IPS DF 6.9 (cell line): ENCODE measurements at regions not wholly inside any gene's neighbourhood (a gene's known extent, or its start where the extent isn't known, plus 50 kb on each side); places are given as distances from the start of the nearest gene placed in this dataset.

Experiments
- DNase-seq: peaks from one replicate; pipeline ENCODE4 v3.0.0-alpha.2; 2013; ENCODE audit warnings: low read depth, low spot score
- H3K27ac ChIP-seq: one replicate; pipeline ENCODE4 v1.5.1; 2013; ENCODE audit warnings: low read length, control low read depth
- H3K27me3 ChIP-seq: 2 replicates; pipeline ENCODE4 v1.6.1; 2013; ENCODE audit warnings: mild to moderate bottlenecking, low read length; ENCODE audit not compliant: control insufficient read depth, insufficient read depth
- H3K36me3 ChIP-seq: 2 replicates; pipeline ENCODE4 v1.6.1; 2013; ENCODE audit warnings: low read length; ENCODE audit not compliant: control insufficient read depth, insufficient read depth
- H3K4me1 ChIP-seq: 2 replicates; pipeline ENCODE4 v1.6.1; 2013; ENCODE audit warnings: low read length; ENCODE audit not compliant: control insufficient read depth, insufficient read depth
- H3K4me3 ChIP-seq: 2 replicates; pipeline ENCODE4 v1.5.1; 2013; ENCODE audit warnings: mild to moderate bottlenecking, low read length
- H3K9me3 ChIP-seq: 2 replicates; pipeline ENCODE4 v1.6.1; 2013; ENCODE audit warnings: low read length, inconsistent platforms; ENCODE audit not compliant: control insufficient read depth, insufficient read depth
- WGBS: extraction: QIAGEN DNeasy Blood & Tissue Kit; methylation state at CpG from one replicate; pipeline ENCODE4 v1.1.7; 2013; ENCODE audit warnings: mixed read lengths, missing lambda C conversion rate; ENCODE audit not compliant: insufficient read length, insufficient coverage; 5-methylcytosine and 5-hydroxymethylcytosine counted together

- WGBS = no CpG with 5 or more reads among the region's 3 CpGs
- Histone ChIP-seq H3K9me3 (no peaks in the 10 kb centered on the region), H3K27ac (no peak overlapping the region), H3K4me3 (no peak overlapping the region), H3K4me1 (no peaks in the 10 kb centered on the region), H3K27me3 (no peaks in the 10 kb centered on the region), H3K36me3 (no peaks in the 10 kb centered on the region)
- DNase-seq = no peak
These were observed 178.1 kb upstream of the KBTBD8 start for GRCh38 chr3:66819993-66820501.

- Histone ChIP-seq H3K36me3 (no peaks in the 10 kb centered on the region), H3K4me3 (no peak overlapping the region), H3K9me3 (no peaks in the 10 kb centered on the region), H3K4me1 (no peaks in the 10 kb centered on the region), H3K27ac (no peak overlapping the region), H3K27me3 (no peaks in the 10 kb centered on the region)
- WGBS = no CpG with 5 or more reads among the region's 11 CpGs
- peak; percentile 84 for DNase-seq
These were observed 175.7 kb upstream of the KBTBD8 start for GRCh38 chr3:66822186-66823008.

GRCh38 chr3:66823009-66823397 lies 175.1 kb upstream of the KBTBD8 start:
- no CpG with 5 or more reads among the region's 1 CpG for WGBS
- no peaks in the 10 kb centered on the region for H3K4me1 ChIP-seq
- no peak for DNase-seq

GRCh38 chr3:66823532-66823931 lies 174.6 kb upstream of the KBTBD8 start:
- Histone ChIP-seq H3K4me1 (no peaks in the 10 kb centered on the region), H3K27me3 (no peaks in the 10 kb centered on the region), H3K27ac (no peak overlapping the region), H3K4me3 (no peak overlapping the region), H3K9me3 (no peaks in the 10 kb centered on the region), H3K36me3 (no peaks in the 10 kb centered on the region)
- WGBS = no CpG with 5 or more reads among the region's 7 CpGs
- DNase-seq = no peak

More at GRCh38 chr3:66823009-66823397, 175.1 kb upstream of the KBTBD8 start:
- Histone ChIP-seq H3K27ac (no peak overlapping the region), H3K27me3 (no peaks in the 10 kb centered on the region), H3K36me3 (no peaks in the 10 kb centered on the region), H3K4me3 (no peak overlapping the region), H3K9me3 (no peaks in the 10 kb centered on the region)

- Histone ChIP-seq H3K4me1 (no peaks in the 10 kb centered on the region), H3K9me3 (no peaks in the 10 kb centered on the region), H3K27me3 (no peaks in the 10 kb centered on the region), H3K36me3 (no peaks in the 10 kb centered on the region), H3K4me3 (no peak overlapping the region), H3K27ac (no peak overlapping the region)
- DNase-seq = no peak
- WGBS = no CpG with 5 or more reads among the region's 4 CpGs
These were observed 172.7 kb upstream of the KBTBD8 start for GRCh38 chr3:66825375-66825774.

- Histone ChIP-seq H3K27ac (no peak overlapping the region), H3K4me1 (no peaks in the 10 kb centered on the region), H3K36me3 (no peaks in the 10 kb centered on the region), H3K27me3 (no peaks in the 10 kb centered on the region), H3K9me3 (no peaks in the 10 kb centered on the region), H3K4me3 (no peak overlapping the region)
- no peak for DNase-seq
- no CpG with 5 or more reads among the region's 6 CpGs for WGBS
These were observed 170.4 kb upstream of the KBTBD8 start for GRCh38 chr3:66827726-66828125.

- Histone ChIP-seq H3K4me3 (no peak overlapping the region), H3K9me3 (no peaks in the 10 kb centered on the region), H3K27ac (no peak overlapping the region), H3K4me1 (no peaks in the 10 kb centered on the region), H3K27me3 (no peaks in the 10 kb centered on the region), H3K36me3 (no peaks in the 10 kb centered on the region)
- DNase-seq = no peak
- no CpG with 5 or more reads among the region's 1 CpG for WGBS
These were observed 169.8 kb upstream of the KBTBD8 start for GRCh38 chr3:66828303-66828702.

- H3K27me3 ChIP-seq = no peaks in the 10 kb centered on the region
- DNase-seq = no peak
- no peaks in the 10 kb centered on the region for H3K36me3 ChIP-seq
- H3K9me3 ChIP-seq = no peaks in the 10 kb centered on the region
- WGBS = no CpG with 5 or more reads among the region's 3 CpGs
- H3K27ac ChIP-seq = no peak overlapping the region
- no peaks in the 10 kb centered on the region for H3K4me1 ChIP-seq
- H3K4me3 ChIP-seq = no peak overlapping the region
These were observed 167.8 kb upstream of the KBTBD8 start for GRCh38 chr3:66830301-66830700.

GRCh38 chr3:66831931-66832330 lies 166.2 kb upstream of the KBTBD8 start:
- Histone ChIP-seq H3K27ac (no peak overlapping the region), H3K4me1 (no peaks in the 10 kb centered on the region), H3K4me3 (no peak overlapping the region), H3K27me3 (no peaks in the 10 kb centered on the region), H3K36me3 (no peaks in the 10 kb centered on the region), H3K9me3 (no peaks in the 10 kb centered on the region)
- WGBS = no CpG with 5 or more reads among the region's 1 CpG
- DNase-seq = no peak

- Histone ChIP-seq H3K4me1 (no peaks in the 10 kb centered on the region), H3K27ac (no peak overlapping the region), H3K27me3 (no peaks in the 10 kb centered on the region), H3K4me3 (no peak overlapping the region), H3K9me3 (no peaks in the 10 kb centered on the region; the same call in 1 of the 2 replicates), H3K36me3 (no peaks in the 10 kb centered on the region)
- no CpG with 5 or more reads among the region's 5 CpGs for WGBS
- no peak for DNase-seq
These were observed 161.5 kb upstream of the KBTBD8 start for GRCh38 chr3:66836363-66837152.
